ENCODE measurements at regions not wholly inside any gene's neighbourhood (a gene's known extent, or its start where the extent isn't known, plus 50 kb on each side); places are given as distances from the start of the nearest gene placed in this dataset.

DNA sequence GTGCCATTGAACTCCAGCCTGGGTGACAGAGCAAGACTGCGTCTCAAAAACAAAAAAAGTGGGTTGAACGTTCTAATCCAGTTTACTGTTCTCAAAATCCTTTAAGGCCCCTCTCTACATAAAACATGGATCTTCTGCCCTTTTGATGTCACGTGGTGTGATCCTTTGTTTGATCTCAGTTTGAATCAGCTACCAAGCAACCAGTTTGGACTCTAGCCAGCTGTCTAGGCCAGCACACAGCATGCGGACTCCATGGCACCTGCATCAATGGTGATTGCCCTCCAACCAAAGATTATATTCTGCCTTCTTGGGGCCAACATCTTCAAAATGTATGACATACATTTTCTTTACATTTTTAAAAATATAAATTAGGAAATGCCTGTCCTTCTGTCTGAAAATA is 365.4 kb downstream of the NDFIP2 start:
- TF ChIP-seq, protein P1, sequence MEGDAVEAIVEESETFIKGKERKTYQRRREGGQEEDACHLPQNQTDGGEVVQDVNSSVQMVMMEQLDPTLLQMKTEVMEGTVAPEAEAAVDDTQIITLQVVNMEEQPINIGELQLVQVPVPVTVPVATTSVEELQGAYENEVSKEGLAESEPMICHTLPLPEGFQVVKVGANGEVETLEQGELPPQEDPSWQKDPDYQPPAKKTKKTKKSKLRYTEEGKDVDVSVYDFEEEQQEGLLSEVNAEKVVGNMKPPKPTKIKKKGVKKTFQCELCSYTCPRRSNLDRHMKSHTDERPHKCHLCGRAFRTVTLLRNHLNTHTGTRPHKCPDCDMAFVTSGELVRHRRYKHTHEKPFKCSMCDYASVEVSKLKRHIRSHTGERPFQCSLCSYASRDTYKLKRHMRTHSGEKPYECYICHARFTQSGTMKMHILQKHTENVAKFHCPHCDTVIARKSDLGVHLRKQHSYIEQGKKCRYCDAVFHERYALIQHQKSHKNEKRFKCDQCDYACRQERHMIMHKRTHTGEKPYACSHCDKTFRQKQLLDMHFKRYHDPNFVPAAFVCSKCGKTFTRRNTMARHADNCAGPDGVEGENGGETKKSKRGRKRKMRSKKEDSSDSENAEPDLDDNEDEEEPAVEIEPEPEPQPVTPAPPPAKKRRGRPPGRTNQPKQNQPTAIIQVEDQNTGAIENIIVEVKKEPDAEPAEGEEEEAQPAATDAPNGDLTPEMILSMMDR (optimal IDR thresholded peaks at IDR 0.05 in 1 of 3, IDR thresholded peaks at IDR 0.05 in 1 of 3, conservative IDR thresholded peaks at IDR 0.05 in 1 of 3; ENCODE audit: extremely low read depth in 1 of 3, insufficient read depth in 2 of 3, low read length in 3 of 3), result no peak
- no peak for TF ChIP-seq EZH2 (IDR thresholded peaks at IDR 0.05; ENCODE audit: low read length)

Data from keratinocyte (primary cell).